Nephron (organoid): ENCODE measurements at regions not wholly inside any gene's neighbourhood (a gene's known extent, or its start where the extent isn't known, plus 50 kb on each side); places are given as distances from the start of the nearest gene placed in this dataset.
A peak's percentile ranks its signal among the peaks of the same experiment; 100 is the strongest.

ENCODE experiments used
- H3K27ac Mint-ChIP-seq, 3 experiments: 2 replicates each; pipeline ENCODE4 v1.8.0; 2020; ENCODE audit warnings: mixed read lengths in 3 of 3, mild to moderate bottlenecking in 2 of 3, moderate library complexity in 1 of 3
- H3K27me3 Mint-ChIP-seq: 2 replicates; pipeline ENCODE4 v1.8.0; 2021; ENCODE audit warnings: low read depth, mild to moderate bottlenecking, moderate library complexity, mixed read lengths
- H3K36me3 Mint-ChIP-seq: 2 replicates; pipeline ENCODE4 v1.8.0; 2020; ENCODE audit warnings: low read depth, mixed read lengths
- H3K4me1 Mint-ChIP-seq: 2 replicates; pipeline ENCODE4 v1.8.0; 2020; ENCODE audit warnings: mixed read lengths
- H3K4me3 Mint-ChIP-seq, 3 experiments: 2 replicates each; pipeline ENCODE4 v1.8.0; 2020; ENCODE audit warnings: mild to moderate bottlenecking in 3 of 3, mixed read lengths in 3 of 3, moderate library complexity in 2 of 3
- H3K9me3 Mint-ChIP-seq: 2 replicates; pipeline ENCODE4 v1.8.0; 2020; ENCODE audit warnings: mixed read lengths
- TF ChIP-seq, protein P1 (sequence below), 3 experiments: fragments of 200-600 bp; sonication (generic); IDR thresholded peaks; one replicate each; pipeline ENCODE4 v1.5.0; 2021; ENCODE audit warnings: antibody characterized with exemption in 3 of 3; ENCODE audit not compliant: unreplicated experiment in 3 of 3

- H3K4me1 Mint-ChIP-seq = no peaks in the 10 kb centered on the region
- H3K27ac Mint-ChIP-seq = no peak overlapping the region
Observed at GRCh38 chr12:94889445-94890210, 113.9 kb downstream of the NDUFA12 start.

DNA sequence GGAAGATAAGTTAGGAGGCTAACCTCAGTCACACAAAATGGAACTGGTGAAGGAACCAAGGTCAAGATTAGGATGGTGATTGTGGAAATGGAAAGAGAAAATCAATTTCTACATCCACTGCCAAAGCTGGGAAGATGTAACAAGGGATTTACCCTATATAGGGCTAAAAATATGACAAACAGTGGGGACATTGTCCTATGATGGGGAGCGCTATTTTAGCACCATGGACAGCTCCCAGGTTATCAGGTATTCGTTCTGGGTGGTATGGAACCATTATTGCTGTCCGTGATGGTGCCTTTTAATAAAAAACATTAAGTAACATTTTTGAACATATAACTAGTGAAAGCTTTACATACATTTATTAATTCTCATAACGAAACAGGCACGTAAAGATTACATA lies 124.0 kb downstream of the NDUFA12 start:
- no peak overlapping the region for H3K27ac Mint-ChIP-seq
- H3K27me3 Mint-ChIP-seq = peaks cover 69% of the 10 kb centered on the region
- H3K4me3 Mint-ChIP-seq = no peak overlapping the region
- TF ChIP-seq, protein P1, sequence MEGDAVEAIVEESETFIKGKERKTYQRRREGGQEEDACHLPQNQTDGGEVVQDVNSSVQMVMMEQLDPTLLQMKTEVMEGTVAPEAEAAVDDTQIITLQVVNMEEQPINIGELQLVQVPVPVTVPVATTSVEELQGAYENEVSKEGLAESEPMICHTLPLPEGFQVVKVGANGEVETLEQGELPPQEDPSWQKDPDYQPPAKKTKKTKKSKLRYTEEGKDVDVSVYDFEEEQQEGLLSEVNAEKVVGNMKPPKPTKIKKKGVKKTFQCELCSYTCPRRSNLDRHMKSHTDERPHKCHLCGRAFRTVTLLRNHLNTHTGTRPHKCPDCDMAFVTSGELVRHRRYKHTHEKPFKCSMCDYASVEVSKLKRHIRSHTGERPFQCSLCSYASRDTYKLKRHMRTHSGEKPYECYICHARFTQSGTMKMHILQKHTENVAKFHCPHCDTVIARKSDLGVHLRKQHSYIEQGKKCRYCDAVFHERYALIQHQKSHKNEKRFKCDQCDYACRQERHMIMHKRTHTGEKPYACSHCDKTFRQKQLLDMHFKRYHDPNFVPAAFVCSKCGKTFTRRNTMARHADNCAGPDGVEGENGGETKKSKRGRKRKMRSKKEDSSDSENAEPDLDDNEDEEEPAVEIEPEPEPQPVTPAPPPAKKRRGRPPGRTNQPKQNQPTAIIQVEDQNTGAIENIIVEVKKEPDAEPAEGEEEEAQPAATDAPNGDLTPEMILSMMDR (IDR thresholded peaks at IDR 0.05; ENCODE audit: unreplicated experiment in 3 of 3) = no peak
- H3K36me3 Mint-ChIP-seq = no peaks in the 10 kb centered on the region
- H3K4me1 Mint-ChIP-seq = peaks cover 4% of the 10 kb centered on the region
- H3K9me3 Mint-ChIP-seq = no peaks in the 10 kb centered on the region

More at GRCh38 chr12:94889445-94890210, 113.9 kb downstream of the NDUFA12 start:
- H3K4me3 Mint-ChIP-seq = no peak overlapping the region
- H3K9me3 Mint-ChIP-seq = no peaks in the 10 kb centered on the region
- no peaks in the 10 kb centered on the region for H3K36me3 Mint-ChIP-seq
- TF ChIP-seq, protein P1 (IDR thresholded peaks at IDR 0.05; ENCODE audit: unreplicated experiment in 3 of 3) = no peak
- H3K27me3 Mint-ChIP-seq = peaks cover 9% of the 10 kb centered on the region

DNA sequence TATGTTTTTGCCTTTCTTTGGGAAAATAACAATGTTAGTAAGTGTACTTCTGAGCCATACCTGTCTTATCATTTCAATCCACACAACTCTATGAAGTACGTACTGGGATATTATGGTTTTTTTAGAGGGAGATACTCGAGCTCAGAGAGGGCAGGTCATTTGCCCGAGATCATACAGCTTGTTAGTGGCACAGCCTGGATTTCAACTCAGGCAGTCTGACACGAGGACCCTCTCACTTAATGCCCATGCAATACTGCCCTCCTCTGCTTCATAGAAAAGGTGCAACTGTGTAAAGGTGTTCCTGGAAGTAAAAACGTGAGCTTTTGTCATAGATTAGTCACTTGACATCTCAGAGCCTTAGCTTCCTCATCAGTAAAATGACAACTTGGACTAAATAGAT lies 128.0 kb downstream of the NDUFA12 start:
- H3K27me3 Mint-ChIP-seq = peaks cover 81% of the 10 kb centered on the region
- H3K4me1 Mint-ChIP-seq = peaks cover 20% of the 10 kb centered on the region
- no peaks in the 10 kb centered on the region for H3K36me3 Mint-ChIP-seq
- H3K27ac Mint-ChIP-seq = no peak overlapping the region
- TF ChIP-seq, protein P1 (IDR thresholded peaks at IDR 0.05; ENCODE audit: unreplicated experiment in 3 of 3) = peak in 2 of 3 experiments; percentile 41 to 51
- no peaks in the 10 kb centered on the region for H3K9me3 Mint-ChIP-seq
- H3K4me3 Mint-ChIP-seq = peak overlapping the region; percentile 44 to 69 (median 63)

GRCh38 chr12:94874518-94875302 lies 128.8 kb downstream of the NDUFA12 start:
- Mint-ChIP-seq H3K9me3 (no peaks in the 10 kb centered on the region), H3K36me3 (no peaks in the 10 kb centered on the region), H3K4me3 (peak overlapping the region; percentile 87 to 89 (median 88)), H3K27ac (peak overlapping the region in 1 of 3 experiments; percentile 2), H3K4me1 (peaks cover 20% of the 10 kb centered on the region), H3K27me3 (peaks cover 86% of the 10 kb centered on the region)
- TF ChIP-seq, protein P1 (IDR thresholded peaks at IDR 0.05; ENCODE audit: unreplicated experiment in 3 of 3) = no peak

GRCh38 chr12:94873734-94874517 lies 129.6 kb downstream of the NDUFA12 start:
- no peaks in the 10 kb centered on the region for H3K9me3 Mint-ChIP-seq
- peaks cover 83% of the 10 kb centered on the region for H3K27me3 Mint-ChIP-seq
- peaks cover 20% of the 10 kb centered on the region for H3K4me1 Mint-ChIP-seq
- H3K36me3 Mint-ChIP-seq = no peaks in the 10 kb centered on the region
- no peak overlapping the region for H3K27ac Mint-ChIP-seq
- TF ChIP-seq, protein P1 (IDR thresholded peaks at IDR 0.05; ENCODE audit: unreplicated experiment in 3 of 3) = no peak
- peak overlapping the region; percentile 87 to 89 (median 88) for H3K4me3 Mint-ChIP-seq
